BE2C (cell line): ENCODE measurements at regions not wholly inside any gene's neighbourhood (a gene's known extent, or its start where the extent isn't known, plus 50 kb on each side); places are given as distances from the start of the nearest gene placed in this dataset.
"Not testable (repeated sequence)": the region's sequence is repeated elsewhere in the genome, so short reads cannot be mapped to it uniquely, and the experiment has no call there.

Experiments
- DNase-seq: peaks from one replicate; pipeline ENCODE4 v3.0.0-alpha.2; 2020
- H3K27me3 ChIP-seq: fragments of 250-450 bp; sonication (Bioruptor Pico); 2 replicates; pipeline ENCODE4 v1.5.1; 2020; ENCODE audit warnings: mild to moderate bottlenecking
- H3K36me3 ChIP-seq: fragments of 250-450 bp; sonication (Bioruptor Pico); 2 replicates; pipeline ENCODE4 v1.5.1; 2020; ENCODE audit warnings: mild to moderate bottlenecking
- H3K4me1 ChIP-seq: fragments of 250-450 bp; sonication (Bioruptor Pico); 2 replicates; pipeline ENCODE4 v1.5.1; 2020
- H3K4me3 ChIP-seq: 2 replicates; pipeline ENCODE4 v1.5.1; 2011; ENCODE audit warnings: low read depth, low read length
- H3K9me3 ChIP-seq: fragments of 250-450 bp; sonication (Bioruptor Pico); 2 replicates; pipeline ENCODE4 v1.5.1; 2020
- TF ChIP-seq, protein P1 (sequence below): IDR thresholded peaks from 2 replicates; pipeline ENCODE4 v1.5.1; 2012; ENCODE audit warnings: mild to moderate bottlenecking, low read depth, low read length

DNA sequence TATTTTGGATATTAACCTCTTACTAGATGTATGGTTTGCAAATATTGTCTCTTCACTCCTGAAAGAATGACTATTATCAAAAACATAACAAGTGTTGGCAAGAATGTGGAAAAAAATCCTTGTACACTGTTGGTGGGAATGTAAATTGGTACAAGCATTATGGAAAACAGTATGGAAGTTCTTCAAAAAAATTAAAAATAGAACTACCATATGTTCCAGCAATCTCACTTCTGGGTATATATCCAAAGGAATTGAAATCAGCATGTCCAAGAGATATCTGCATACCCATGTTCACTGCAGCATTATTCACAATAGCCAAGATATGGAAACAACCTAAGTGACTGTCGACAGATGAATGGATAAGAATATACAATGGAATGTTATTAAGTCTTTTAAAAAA lies 61.6 kb upstream of the KIT start:
- no peak for DNase-seq

DNA sequence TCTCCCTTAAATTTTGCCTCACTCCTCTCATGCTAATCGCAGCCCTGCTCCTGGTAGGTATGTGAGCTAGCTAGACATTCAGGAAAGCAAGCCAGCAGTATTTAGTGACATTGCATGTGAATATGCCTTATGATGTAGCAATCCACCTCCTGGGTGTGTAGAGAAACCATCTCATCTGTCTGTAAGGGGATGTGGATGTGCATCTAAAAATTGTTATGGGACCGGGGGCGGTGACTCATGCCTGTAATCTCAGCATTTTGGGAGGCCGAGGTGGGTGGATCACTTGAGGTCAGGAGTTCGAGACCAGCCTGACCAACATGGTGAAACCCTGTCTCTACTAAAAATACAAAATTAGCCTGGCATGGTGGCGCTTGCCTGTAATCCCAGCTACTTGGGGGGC lies 60.1 kb upstream of the KIT start:
- DNase-seq, H3K36me3 ChIP-seq, H3K27me3 ChIP-seq, H3K4me1 ChIP-seq, H3K9me3 ChIP-seq, H3K4me3 ChIP-seq: not testable (repeated sequence)

More for the DNA sequence above, 61.6 kb upstream of the KIT start:
- no peaks in the 10 kb centered on the region for H3K9me3 ChIP-seq
- H3K4me1 ChIP-seq = no peaks in the 10 kb centered on the region
- TF ChIP-seq, protein P1, sequence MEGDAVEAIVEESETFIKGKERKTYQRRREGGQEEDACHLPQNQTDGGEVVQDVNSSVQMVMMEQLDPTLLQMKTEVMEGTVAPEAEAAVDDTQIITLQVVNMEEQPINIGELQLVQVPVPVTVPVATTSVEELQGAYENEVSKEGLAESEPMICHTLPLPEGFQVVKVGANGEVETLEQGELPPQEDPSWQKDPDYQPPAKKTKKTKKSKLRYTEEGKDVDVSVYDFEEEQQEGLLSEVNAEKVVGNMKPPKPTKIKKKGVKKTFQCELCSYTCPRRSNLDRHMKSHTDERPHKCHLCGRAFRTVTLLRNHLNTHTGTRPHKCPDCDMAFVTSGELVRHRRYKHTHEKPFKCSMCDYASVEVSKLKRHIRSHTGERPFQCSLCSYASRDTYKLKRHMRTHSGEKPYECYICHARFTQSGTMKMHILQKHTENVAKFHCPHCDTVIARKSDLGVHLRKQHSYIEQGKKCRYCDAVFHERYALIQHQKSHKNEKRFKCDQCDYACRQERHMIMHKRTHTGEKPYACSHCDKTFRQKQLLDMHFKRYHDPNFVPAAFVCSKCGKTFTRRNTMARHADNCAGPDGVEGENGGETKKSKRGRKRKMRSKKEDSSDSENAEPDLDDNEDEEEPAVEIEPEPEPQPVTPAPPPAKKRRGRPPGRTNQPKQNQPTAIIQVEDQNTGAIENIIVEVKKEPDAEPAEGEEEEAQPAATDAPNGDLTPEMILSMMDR = no peak
- H3K27me3 ChIP-seq = no peaks in the 10 kb centered on the region
- no peak overlapping the region for H3K4me3 ChIP-seq
- H3K36me3 ChIP-seq = no peaks in the 10 kb centered on the region

DNA sequence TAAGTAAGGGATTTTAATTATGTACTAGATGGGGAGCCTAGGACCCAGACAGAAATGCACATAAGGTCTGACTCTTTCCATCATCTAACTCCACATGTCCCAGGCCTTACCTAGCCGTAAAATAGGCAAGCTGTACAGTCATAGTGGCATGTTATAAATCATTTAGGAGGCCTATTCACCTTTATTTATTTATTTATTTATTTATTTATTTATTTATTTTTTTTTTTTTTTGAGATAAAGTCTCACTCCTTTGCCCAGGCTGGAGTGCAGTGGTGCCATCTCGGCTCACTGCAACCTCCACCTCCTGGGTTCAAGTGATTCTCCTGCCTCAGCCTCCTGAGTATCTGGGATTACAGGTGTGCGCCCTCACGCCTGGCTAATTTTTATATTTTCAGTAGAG lies 55.6 kb upstream of the KIT start:
- H3K27me3 ChIP-seq, H3K36me3 ChIP-seq, H3K4me3 ChIP-seq, H3K4me1 ChIP-seq, H3K9me3 ChIP-seq, DNase-seq: not testable (repeated sequence)

DNA sequence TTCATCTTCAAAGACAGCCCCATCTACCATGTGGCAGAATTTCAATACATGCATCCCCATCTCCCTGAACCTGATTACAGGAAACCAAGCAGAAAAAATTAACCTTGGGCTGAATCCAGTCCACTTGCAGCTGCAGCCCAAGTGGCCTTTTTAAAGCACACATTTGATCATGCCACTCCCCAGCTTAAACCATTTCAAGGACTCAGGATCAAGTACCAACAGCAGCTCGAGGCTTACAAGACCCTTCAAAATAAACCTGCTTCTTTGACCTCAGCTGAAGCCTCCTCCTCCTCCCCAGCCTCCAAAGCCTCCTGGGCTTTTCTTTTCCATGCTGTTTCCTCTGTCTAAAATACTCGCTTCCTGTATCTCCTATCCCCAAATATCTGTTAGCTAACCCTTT lies 50.7 kb upstream of the KIT start:
- no peaks in the 10 kb centered on the region for H3K4me1 ChIP-seq
- TF ChIP-seq, protein P1 = no peak
- no peaks in the 10 kb centered on the region for H3K27me3 ChIP-seq
- no peak for DNase-seq
- H3K36me3 ChIP-seq = no peaks in the 10 kb centered on the region
- no peak overlapping the region for H3K4me3 ChIP-seq
- no peaks in the 10 kb centered on the region for H3K9me3 ChIP-seq

DNA sequence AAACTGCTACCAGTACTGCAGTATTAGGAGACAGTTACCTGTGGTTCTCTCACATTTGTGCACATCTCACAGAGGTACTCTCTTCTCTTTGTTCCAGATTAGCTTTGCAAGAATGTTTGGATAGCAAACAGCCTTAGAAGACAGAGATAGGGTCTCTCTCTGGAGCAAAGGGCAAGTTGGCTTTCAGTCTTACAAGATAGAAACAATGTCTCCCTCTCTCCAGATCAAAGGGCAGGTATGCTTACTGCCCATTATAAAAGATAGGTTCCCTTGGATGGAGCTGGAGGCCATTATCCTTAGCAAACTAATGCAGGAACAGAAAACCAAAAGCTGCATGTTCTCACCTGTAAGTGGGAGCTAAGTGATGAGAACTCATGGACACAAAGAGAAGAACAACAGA lies 50.2 kb upstream of the KIT start:
- TF ChIP-seq, protein P1 = no peak
- H3K9me3 ChIP-seq = no peaks in the 10 kb centered on the region
- H3K36me3 ChIP-seq = no peaks in the 10 kb centered on the region
- H3K4me1 ChIP-seq = no peaks in the 10 kb centered on the region
- H3K4me3 ChIP-seq = no peak overlapping the region
- DNase-seq = no peak
- no peaks in the 10 kb centered on the region for H3K27me3 ChIP-seq
